K562 (cell line): ENCODE measurements at regions not wholly inside any gene's neighbourhood (a gene's known extent, or its start where the extent isn't known, plus 50 kb on each side); places are given as distances from the start of the nearest gene placed in this dataset.

Experiments used
- ATAC-seq: fragments of 200-7000 bp; cut with Tn5 transposase; 3 replicates; pipeline ENCODE4 v1.9.1; 2020; ENCODE audit warnings: moderate library complexity
- BruUV-seq: library from RNA; stranded (reverse); fragments of 400-500 nt; replicated peaks from 2 replicates; lab custom pipeline; 2021; lab: Mats Ljungman, UMichigan
- CTCF ChIA-PET: fragments of 300-600 bp; formaldehyde crosslinking; extraction: SDS; loops from one replicate; lab custom pipeline; 2021; ENCODE audit warnings: low intra/inter-chr PET ratio; lab: Yijun Ruan, JAX
- POLR2A ChIA-PET: fragments of 300-600, 350-650 bp; sonication (Branson Sonifier 250); formaldehyde crosslinking; extraction: SDS; loops from one replicate; lab custom pipeline; 2021; ENCODE audit warnings: antibody characterized with exemption, inconsistent platforms; lab: Yijun Ruan, JAX
- DNase-seq, 4 experiments: peaks; one replicate each; pipeline versions ENCODE4 v3.0.0 to v3.0.0-alpha.2; 2011 to 2018; ENCODE audit warnings: low spot score in 3 of 4, mixed read lengths in 3 of 4; ENCODE audit errors: extremely low read depth in 1 of 4
- FAIRE-seq: peaks from 2 replicates; lab custom pipeline; 2011; peaks lifted over from hg19 to GRCh38; lab: Jason Lieb, UNC
- H2AFZ ChIP-seq: 2 replicates; pipeline ENCODE4 v1.6.0; 2011; ENCODE audit warnings: low read depth, low read length, control low read depth, inconsistent platforms
- H3K27ac ChIP-seq: fragments of 200-600 bp; 3 replicates; pipeline ENCODE4 v1.8.0; 2011; ENCODE audit warnings: low read depth, mild to moderate bottlenecking, control low read depth, inconsistent platforms, low read length, moderate library complexity, mixed read lengths; ENCODE audit errors: extremely low read depth
- H3K27me3 ChIP-seq, 2 experiments: fragments of 300-600 bp in 1 of 2; 2 replicates in 1 of 2; 3 replicates in 1 of 2; pipeline versions ENCODE4 v1.6.0 to v1.8.0; 2011; ENCODE audit warnings: inconsistent platforms in 2 of 2, low read length in 2 of 2, mild to moderate bottlenecking in 1 of 2, mixed read lengths in 1 of 2, moderate library complexity in 1 of 2; ENCODE audit not compliant: control insufficient read depth in 2 of 2, insufficient read depth in 2 of 2
- H3K36me3 ChIP-seq: fragments of 300-600 bp; 3 replicates; pipeline ENCODE4 v1.8.0; 2011; ENCODE audit warnings: mild to moderate bottlenecking, low read length, inconsistent platforms; ENCODE audit not compliant: control insufficient read depth, insufficient read depth
- H3K4me1 ChIP-seq, 2 experiments: fragments of 200-600 bp in 1 of 2; replicated peaks in 1 of 2; 2 replicates in 1 of 2; 3 replicates in 1 of 2; pipeline versions ENCODE4 v1.5.1 to v1.8.0; 2011; ENCODE audit warnings: inconsistent platforms in 2 of 2, low read length in 2 of 2, mild to moderate bottlenecking in 1 of 2, mixed read lengths in 1 of 2, moderate library complexity in 1 of 2; ENCODE audit not compliant: control insufficient read depth in 2 of 2, insufficient read depth in 2 of 2
- H3K4me2 ChIP-seq: 2 replicates; pipeline ENCODE4 v1.6.1; 2011; ENCODE audit warnings: low read length, control low read depth, inconsistent platforms, mixed read lengths; ENCODE audit not compliant: insufficient read depth
- H3K4me3 ChIP-seq: fragments of 200-600 bp; sonication (generic), shearing (Covaris generic); 2 replicates; pipeline ENCODE4 v1.5.1; 2016; ENCODE audit warnings: control low read depth, inconsistent platforms
- H3K79me2 ChIP-seq: fragments of 200-600 bp; 3 replicates; pipeline ENCODE4 v1.8.0; 2011; ENCODE audit warnings: low read length, inconsistent platforms; ENCODE audit not compliant: control insufficient read depth, insufficient read depth
- H3K9ac ChIP-seq, 2 experiments: 2 replicates each; pipeline versions ENCODE4 v1.6.0 to v1.6.1; 2011; ENCODE audit warnings: low read depth in 2 of 2, low read length in 2 of 2, control low read depth in 1 of 2, inconsistent platforms in 1 of 2, mild to moderate bottlenecking in 1 of 2, mixed read lengths in 1 of 2; ENCODE audit not compliant: insufficient read depth in 1 of 2
- H3K9me1 ChIP-seq: one replicate; pipeline ENCODE4 v1.6.0; 2011; ENCODE audit warnings: inconsistent platforms, mild to moderate bottlenecking, low read length, moderate library complexity; ENCODE audit not compliant: control insufficient read depth, insufficient read depth
- H3K9me3 ChIP-seq: replicated peaks from 2 replicates; pipeline ENCODE4 v1.5.1; 2011; ENCODE audit warnings: low read depth, low read length, inconsistent platforms; ENCODE audit not compliant: control insufficient read depth, insufficient read depth
- H4K20me1 ChIP-seq: replicated peaks from 2 replicates; pipeline ENCODE4 v1.6.1; 2011; ENCODE audit warnings: low read length, inconsistent platforms, mixed read lengths; ENCODE audit not compliant: control insufficient read depth, insufficient read depth
- CBX3 ChIP-seq, 2 experiments: IDR thresholded peaks; 1 replicate in 1 of 2; 2 replicates in 1 of 2; pipeline ENCODE4 v1.6.1; 2012; ENCODE audit warnings: inconsistent platforms in 2 of 2, low read length in 2 of 2, borderline replicate concordance in 1 of 2, control low read depth in 1 of 2
- CBX5 ChIP-seq: IDR thresholded peaks from 2 replicates; pipeline ENCODE4 v1.6.1; 2014; ENCODE audit warnings: low read depth, borderline replicate concordance
- KLF6 ChIP-seq: fragments of 250-450 bp; sonication (Bioruptor Pico); IDR thresholded peaks from 2 replicates; pipeline ENCODE4 v1.4.0; 2020; ENCODE audit warnings: mild to moderate bottlenecking, moderate library complexity, borderline replicate concordance
- SMAD2 ChIP-seq: fragments of 150-350 bp; IDR thresholded peaks from 2 replicates; pipeline ENCODE4 v1.6.1; 2014; ENCODE audit warnings: low read depth, mild to moderate bottlenecking, low read length
- ZBTB2 ChIP-seq: fragments of 450-650 bp; IDR thresholded peaks from 2 replicates; pipeline ENCODE4 v1.6.1; 2016; ENCODE audit warnings: antibody characterized with exemption
- ZFP36 ChIP-seq: fragments of 150-350 bp; IDR thresholded peaks from 2 replicates; pipeline ENCODE4 v1.6.1; 2018; ENCODE audit warnings: low read length, low read depth; ENCODE audit not compliant: partially characterized antibody
- WGBS: fragments of 100-300 bp; shearing (Covaris generic); methylation state at CpG from one replicate; pipeline ENCODE4 v1.1.6; 2016; ENCODE audit warnings: low coverage, mixed read lengths; ENCODE audit not compliant: insufficient coverage; ENCODE audit errors: missing lambda C conversion rate; 5-methylcytosine and 5-hydroxymethylcytosine counted together
- in situ Hi-C: fragments of 300-500 bp; cut with MboI; formaldehyde crosslinking; loops from 4 replicates; pipeline ENCODE4 v1.15.0; 2018; ENCODE audit warnings: inconsistent platforms, mixed read lengths
- intact Hi-C: fragments of 100-400 bp; cut with micrococcal nuclease; formaldehyde crosslinking; loops from 2 replicates; pipeline ENCODE4 v1.14.2; 2022

GRCh38 chr13:76086729-76087128 lies 450.6 kb downstream of the LMO7 start:
- ATAC-seq = no peak
- no peaks in the 10 kb centered on the region for H3K79me2 ChIP-seq
- no peak for FAIRE-seq
- TF ChIP-seq KLF6 (CRISPR knock-in tag) (no peak), CBX5 (peak; percentile 76; the same call in 1 of the 2 replicates), SMAD2 (no peak), CBX3 (IDR thresholded peaks at IDR 0.05; ENCODE audit: borderline replicate concordance in 1 of 2, low read length in 2 of 2) (peak in 1 of 2 experiments; percentile 26; a peak in 1 of 3 replicates), ZBTB2 (no peak), ZFP36 (peak; percentile 28)
- CTCF ChIA-PET = no interaction called here
- no peaks in the 10 kb centered on the region for H3K9me1 ChIP-seq
- no peaks in the 10 kb centered on the region for H3K36me3 ChIP-seq
- H4K20me1 ChIP-seq = no peaks in the 10 kb centered on the region
- BruUV-seq = no TSS peak
- no peaks in the 10 kb centered on the region for H3K4me1 ChIP-seq
- H3K27ac ChIP-seq = no peak overlapping the region
- H3K9ac ChIP-seq = no peak overlapping the region
- in situ Hi-C loops (no loop called here), intact Hi-C loops (no loop called here)
- 14% methylated on average over 1 of the region's 1 CpG for WGBS
- peak in 1 of 4 experiments; percentile 0 for DNase-seq
- H3K4me3 ChIP-seq = no peak overlapping the region
- POLR2A ChIA-PET = no interaction called here
- no peak overlapping the region for H3K4me2 ChIP-seq
- H2AFZ ChIP-seq = no peak overlapping the region
- no peaks in the 10 kb centered on the region; the same call in 1 of the 2 replicates for H3K9me3 ChIP-seq
- no peaks in the 10 kb centered on the region for H3K27me3 ChIP-seq
